ENCODE measurements at regions not wholly inside any gene's neighbourhood (a gene's known extent, or its start where the extent isn't known, plus 50 kb on each side); places are given as distances from the start of the nearest gene placed in this dataset.

GRCh38 chr16:16780588-16780987 is 401.6 kb downstream of the NPIPA7 start:
- no peak for DNase-seq (ENCODE audit: low read depth)
- TF ChIP-seq, protein P1, sequence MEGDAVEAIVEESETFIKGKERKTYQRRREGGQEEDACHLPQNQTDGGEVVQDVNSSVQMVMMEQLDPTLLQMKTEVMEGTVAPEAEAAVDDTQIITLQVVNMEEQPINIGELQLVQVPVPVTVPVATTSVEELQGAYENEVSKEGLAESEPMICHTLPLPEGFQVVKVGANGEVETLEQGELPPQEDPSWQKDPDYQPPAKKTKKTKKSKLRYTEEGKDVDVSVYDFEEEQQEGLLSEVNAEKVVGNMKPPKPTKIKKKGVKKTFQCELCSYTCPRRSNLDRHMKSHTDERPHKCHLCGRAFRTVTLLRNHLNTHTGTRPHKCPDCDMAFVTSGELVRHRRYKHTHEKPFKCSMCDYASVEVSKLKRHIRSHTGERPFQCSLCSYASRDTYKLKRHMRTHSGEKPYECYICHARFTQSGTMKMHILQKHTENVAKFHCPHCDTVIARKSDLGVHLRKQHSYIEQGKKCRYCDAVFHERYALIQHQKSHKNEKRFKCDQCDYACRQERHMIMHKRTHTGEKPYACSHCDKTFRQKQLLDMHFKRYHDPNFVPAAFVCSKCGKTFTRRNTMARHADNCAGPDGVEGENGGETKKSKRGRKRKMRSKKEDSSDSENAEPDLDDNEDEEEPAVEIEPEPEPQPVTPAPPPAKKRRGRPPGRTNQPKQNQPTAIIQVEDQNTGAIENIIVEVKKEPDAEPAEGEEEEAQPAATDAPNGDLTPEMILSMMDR (IDR thresholded peaks at IDR 0.05; ENCODE audit: insufficient read depth, low read length), result no peak
- H3K4me3 ChIP-seq (ENCODE audit: low read depth, low read length), result no peak overlapping the region

DNA sequence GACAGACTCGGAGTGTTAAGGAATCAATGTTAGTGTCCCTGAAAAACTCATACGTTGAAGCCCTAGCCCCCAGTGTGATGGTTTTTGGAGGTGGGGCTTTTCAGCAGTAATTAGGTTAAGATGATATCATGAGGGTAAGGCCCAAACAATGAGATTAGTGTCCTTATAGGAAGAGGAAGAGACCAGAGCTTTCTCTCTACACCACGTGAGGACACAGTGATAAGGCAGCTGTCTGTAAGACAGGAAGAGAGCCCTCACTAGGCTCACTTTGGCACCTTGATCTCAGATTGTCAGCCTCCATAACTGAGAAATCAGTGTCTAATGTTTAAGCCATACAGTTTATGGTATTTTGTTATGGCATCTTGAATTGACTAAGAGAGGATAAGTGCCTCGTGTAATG is 403.2 kb downstream of the NPIPA7 start:
- H3K4me3 ChIP-seq (ENCODE audit: low read depth, low read length), result no peak overlapping the region
- TF ChIP-seq, protein P1 (IDR thresholded peaks at IDR 0.05; ENCODE audit: insufficient read depth, low read length), result no peak
- no peak for DNase-seq (ENCODE audit: low read depth)

DNA sequence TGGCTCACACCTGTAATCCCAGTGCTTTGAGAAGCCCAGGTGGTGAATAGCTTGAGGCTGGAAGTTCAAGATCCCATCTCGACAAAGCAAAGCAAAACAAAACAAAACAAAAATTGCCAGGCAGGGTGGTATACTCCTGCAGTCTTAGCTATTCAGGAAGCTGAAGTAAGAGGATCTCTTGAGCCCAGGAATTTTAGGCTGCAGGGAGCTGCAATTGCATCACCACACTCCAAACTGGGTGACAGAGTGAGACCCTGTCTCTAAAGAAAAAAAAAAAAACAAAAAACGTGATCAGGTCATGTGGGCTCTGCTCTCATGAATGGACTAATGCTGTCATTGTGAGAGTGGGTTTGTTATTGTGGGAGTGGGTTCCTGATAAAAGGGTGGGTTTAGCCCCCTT is 409.1 kb downstream of the NPIPA7 start:
- H3K4me3 ChIP-seq (ENCODE audit: low read depth, low read length), result no peak overlapping the region
- DNase-seq (ENCODE audit: low read depth), result no peak
- TF ChIP-seq, protein P1 (IDR thresholded peaks at IDR 0.05; ENCODE audit: insufficient read depth, low read length), result no peak

DNA sequence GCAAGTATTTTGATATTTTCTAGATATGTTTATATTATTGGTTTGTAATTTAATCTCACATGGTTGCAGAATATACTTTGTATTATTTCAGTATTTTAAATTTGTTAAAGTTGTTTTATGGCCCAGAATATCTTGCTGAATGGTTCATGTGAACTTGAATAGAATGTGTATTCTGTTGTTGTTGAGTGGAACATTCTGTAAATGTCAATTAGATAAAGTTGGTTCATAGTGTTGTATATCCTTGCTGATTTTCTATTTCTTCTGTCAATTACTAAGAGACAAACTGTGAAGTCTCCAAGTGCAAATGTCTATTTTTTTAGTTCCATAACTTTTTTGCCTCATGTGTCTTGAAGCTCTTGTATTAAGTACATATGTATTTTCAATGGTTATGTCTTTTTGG is 411.7 kb downstream of the NPIPA7 start:
- no peak for DNase-seq (ENCODE audit: low read depth)
- TF ChIP-seq, protein P1 (IDR thresholded peaks at IDR 0.05; ENCODE audit: insufficient read depth, low read length), result no peak
- H3K4me3 ChIP-seq (ENCODE audit: low read depth, low read length), result no peak overlapping the region

- no peak for DNase-seq (ENCODE audit: low read depth)
- no peak overlapping the region for H3K4me3 ChIP-seq (ENCODE audit: low read depth, low read length)
- TF ChIP-seq, protein P1 (IDR thresholded peaks at IDR 0.05; ENCODE audit: insufficient read depth, low read length), result no peak
Observed at GRCh38 chr16:16791051-16791450, 412.1 kb downstream of the NPIPA7 start.

DNA sequence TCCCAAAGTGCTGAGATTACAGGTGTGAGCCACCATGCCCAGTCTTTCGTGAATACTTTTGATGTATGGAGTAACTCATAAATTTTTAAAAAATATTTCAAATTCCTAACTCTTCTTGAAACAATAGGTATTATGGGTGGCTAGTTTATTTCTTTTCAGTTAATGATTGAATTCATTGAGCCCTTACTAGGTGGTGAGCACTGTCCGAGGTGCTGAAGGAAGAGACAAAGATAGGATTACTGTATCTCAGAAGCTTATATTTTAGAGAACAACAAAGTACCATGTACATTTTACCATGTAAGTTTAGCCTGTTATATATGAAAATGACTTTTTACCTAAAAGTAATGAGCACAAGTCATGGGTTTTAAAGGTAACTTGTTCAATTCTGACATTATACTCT is 418.3 kb downstream of the NPIPA7 start:
- no peak for DNase-seq (ENCODE audit: low read depth)
- TF ChIP-seq, protein P1 (IDR thresholded peaks at IDR 0.05; ENCODE audit: insufficient read depth, low read length), result no peak

DNA sequence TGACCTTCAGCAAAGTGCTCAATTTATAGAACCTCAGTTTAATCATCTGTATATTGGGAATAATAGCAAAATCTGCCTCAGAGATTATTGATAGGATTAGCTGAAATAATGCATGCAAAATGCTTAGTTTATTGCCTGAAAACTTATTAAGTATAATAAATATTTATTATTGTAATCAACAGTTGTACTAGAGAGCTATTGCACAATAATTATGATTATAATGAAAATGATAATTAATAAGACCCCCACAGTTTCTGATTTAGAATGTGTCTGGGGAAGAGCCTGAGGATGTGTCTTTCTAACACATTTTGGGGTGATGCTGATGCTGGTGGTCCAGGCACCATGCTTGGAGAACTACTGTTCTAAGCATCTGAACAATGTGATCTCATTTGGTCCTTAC is 419.6 kb downstream of the NPIPA7 start:
- H3K4me3 ChIP-seq (ENCODE audit: low read depth, low read length), result no peak overlapping the region
- TF ChIP-seq, protein P1 (IDR thresholded peaks at IDR 0.05; ENCODE audit: insufficient read depth, low read length), result no peak
- DNase-seq (ENCODE audit: low read depth), result no peak

More for the DNA sequence above, 418.3 kb downstream of the NPIPA7 start:
- H3K4me3 ChIP-seq (ENCODE audit: low read depth, low read length), result no peak overlapping the region

Data from fibroblast of the aortic adventitia (primary cell).